ENCODE measurements at regions not wholly inside any gene's neighbourhood (a gene's known extent, or its start where the extent isn't known, plus 50 kb on each side); places are given as distances from the start of the nearest gene placed in this dataset.

GRCh38 chr4:78689700-78690323, 86.3 kb upstream of the BMP2K start:
- TF ChIP-seq, protein P1, sequence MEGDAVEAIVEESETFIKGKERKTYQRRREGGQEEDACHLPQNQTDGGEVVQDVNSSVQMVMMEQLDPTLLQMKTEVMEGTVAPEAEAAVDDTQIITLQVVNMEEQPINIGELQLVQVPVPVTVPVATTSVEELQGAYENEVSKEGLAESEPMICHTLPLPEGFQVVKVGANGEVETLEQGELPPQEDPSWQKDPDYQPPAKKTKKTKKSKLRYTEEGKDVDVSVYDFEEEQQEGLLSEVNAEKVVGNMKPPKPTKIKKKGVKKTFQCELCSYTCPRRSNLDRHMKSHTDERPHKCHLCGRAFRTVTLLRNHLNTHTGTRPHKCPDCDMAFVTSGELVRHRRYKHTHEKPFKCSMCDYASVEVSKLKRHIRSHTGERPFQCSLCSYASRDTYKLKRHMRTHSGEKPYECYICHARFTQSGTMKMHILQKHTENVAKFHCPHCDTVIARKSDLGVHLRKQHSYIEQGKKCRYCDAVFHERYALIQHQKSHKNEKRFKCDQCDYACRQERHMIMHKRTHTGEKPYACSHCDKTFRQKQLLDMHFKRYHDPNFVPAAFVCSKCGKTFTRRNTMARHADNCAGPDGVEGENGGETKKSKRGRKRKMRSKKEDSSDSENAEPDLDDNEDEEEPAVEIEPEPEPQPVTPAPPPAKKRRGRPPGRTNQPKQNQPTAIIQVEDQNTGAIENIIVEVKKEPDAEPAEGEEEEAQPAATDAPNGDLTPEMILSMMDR (IDR thresholded peaks at IDR 0.05), result no peak
- TF ChIP-seq POLR2A (IDR thresholded peaks at IDR 0.05), result no peak
